ENCODE measurements at regions not wholly inside any gene's neighbourhood (a gene's known extent, or its start where the extent isn't known, plus 50 kb on each side); places are given as distances from the start of the nearest gene placed in this dataset.

DNA sequence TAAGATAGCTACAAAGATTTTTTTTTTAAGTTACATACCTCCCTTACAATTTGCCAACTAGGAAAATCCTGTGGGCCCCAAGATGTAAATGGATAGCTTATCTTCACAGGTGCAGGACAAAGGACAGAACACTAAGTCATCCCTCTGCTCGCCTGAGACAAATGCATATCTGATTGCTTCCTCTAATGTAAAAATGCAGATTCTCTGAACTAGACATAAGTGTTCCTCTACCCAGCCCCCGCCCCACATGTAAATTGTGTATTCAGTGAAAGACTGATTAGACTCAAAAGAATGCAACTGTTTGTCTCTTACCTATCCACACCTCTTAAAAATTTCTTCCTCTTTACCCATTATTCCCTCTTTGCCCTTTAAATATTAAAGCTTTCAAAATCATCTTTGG is 96.5 kb downstream of the CYP26B1 start:
- TF ChIP-seq, protein P1, sequence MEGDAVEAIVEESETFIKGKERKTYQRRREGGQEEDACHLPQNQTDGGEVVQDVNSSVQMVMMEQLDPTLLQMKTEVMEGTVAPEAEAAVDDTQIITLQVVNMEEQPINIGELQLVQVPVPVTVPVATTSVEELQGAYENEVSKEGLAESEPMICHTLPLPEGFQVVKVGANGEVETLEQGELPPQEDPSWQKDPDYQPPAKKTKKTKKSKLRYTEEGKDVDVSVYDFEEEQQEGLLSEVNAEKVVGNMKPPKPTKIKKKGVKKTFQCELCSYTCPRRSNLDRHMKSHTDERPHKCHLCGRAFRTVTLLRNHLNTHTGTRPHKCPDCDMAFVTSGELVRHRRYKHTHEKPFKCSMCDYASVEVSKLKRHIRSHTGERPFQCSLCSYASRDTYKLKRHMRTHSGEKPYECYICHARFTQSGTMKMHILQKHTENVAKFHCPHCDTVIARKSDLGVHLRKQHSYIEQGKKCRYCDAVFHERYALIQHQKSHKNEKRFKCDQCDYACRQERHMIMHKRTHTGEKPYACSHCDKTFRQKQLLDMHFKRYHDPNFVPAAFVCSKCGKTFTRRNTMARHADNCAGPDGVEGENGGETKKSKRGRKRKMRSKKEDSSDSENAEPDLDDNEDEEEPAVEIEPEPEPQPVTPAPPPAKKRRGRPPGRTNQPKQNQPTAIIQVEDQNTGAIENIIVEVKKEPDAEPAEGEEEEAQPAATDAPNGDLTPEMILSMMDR (IDR thresholded peaks at IDR 0.05) = no peak
- no peak for TF ChIP-seq POLR2A (IDR thresholded peaks at IDR 0.05)

Data from prostate gland (tissue), 2 donors.